Vagina (tissue), 2 donors: ENCODE measurements at regions not wholly inside any gene's neighbourhood (a gene's known extent, or its start where the extent isn't known, plus 50 kb on each side); places are given as distances from the start of the nearest gene placed in this dataset.

Experiments used
- POLR2A ChIP-seq, 2 donors: fragments of 450-650 bp; IDR thresholded peaks; one replicate each; pipeline ENCODE4 v1.6.1; 2017; ENCODE audit warnings: antibody characterized with exemption in 2 of 2, mild to moderate bottlenecking in 2 of 2, moderate library complexity in 2 of 2
- POLR2AphosphoS5 ChIP-seq, 2 donors: sonication (generic); formaldehyde crosslinking; IDR thresholded peaks; one replicate each; pipeline ENCODE4 v1.9.0; 2017; ENCODE audit warnings: antibody characterized with exemption in 2 of 2, mild to moderate bottlenecking in 2 of 2, low read depth in 1 of 2; ENCODE audit not compliant: insufficient read depth in 1 of 2
- TF ChIP-seq, protein P1 (sequence below), 3 experiments: fragments of 450-650 bp in 2 of 3; fragments of 200-600 bp in 1 of 3; sonication (generic) in 1 of 3; IDR thresholded peaks; one replicate each; pipeline ENCODE4 v1.5.1; 2017 to 2019; ENCODE audit warnings: antibody characterized with exemption in 3 of 3, mild to moderate bottlenecking in 2 of 3, moderate library complexity in 2 of 3

DNA sequence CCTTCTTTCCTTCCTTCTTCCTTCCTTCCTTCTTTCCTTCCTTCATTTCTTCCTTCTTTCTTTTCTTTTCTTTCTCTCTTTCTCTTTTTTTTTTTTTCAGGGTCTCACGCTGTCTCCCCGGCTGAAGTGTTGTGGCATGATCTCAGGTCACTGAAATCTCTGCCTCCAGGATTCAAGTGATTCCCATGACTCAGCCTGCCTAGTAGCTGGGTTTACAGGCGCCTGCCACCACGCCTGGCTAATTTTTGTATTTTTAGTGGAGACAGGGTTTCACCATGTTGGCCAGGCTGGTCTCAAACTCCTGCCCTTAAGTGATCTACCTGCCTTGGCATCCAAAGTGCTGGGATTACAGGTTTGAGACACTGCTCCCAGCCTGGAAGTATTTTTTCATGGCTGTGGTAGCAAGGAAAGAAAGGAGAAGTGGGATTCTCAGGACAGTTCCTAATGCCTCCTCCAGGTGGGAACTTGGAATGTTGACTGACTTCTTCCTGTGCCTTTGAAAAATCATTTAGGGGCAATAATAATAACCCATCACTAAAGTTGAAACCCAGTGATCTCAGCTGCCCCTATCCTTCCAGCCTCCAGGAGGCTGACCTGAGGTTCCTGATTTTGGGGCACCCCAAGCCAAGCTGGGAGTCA lies 89.3 kb upstream of the CELF4 start:
- TF ChIP-seq POLR2A (IDR thresholded peaks at IDR 0.05) = no peak
- TF ChIP-seq, protein P1, sequence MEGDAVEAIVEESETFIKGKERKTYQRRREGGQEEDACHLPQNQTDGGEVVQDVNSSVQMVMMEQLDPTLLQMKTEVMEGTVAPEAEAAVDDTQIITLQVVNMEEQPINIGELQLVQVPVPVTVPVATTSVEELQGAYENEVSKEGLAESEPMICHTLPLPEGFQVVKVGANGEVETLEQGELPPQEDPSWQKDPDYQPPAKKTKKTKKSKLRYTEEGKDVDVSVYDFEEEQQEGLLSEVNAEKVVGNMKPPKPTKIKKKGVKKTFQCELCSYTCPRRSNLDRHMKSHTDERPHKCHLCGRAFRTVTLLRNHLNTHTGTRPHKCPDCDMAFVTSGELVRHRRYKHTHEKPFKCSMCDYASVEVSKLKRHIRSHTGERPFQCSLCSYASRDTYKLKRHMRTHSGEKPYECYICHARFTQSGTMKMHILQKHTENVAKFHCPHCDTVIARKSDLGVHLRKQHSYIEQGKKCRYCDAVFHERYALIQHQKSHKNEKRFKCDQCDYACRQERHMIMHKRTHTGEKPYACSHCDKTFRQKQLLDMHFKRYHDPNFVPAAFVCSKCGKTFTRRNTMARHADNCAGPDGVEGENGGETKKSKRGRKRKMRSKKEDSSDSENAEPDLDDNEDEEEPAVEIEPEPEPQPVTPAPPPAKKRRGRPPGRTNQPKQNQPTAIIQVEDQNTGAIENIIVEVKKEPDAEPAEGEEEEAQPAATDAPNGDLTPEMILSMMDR (IDR thresholded peaks at IDR 0.05) = no peak
- no peak for TF ChIP-seq POLR2AphosphoS5 (IDR thresholded peaks at IDR 0.05; ENCODE audit: insufficient read depth in 1 of 2, low read depth in 1 of 2)
